Astrocyte (in vitro differentiated cells and primary cell): ENCODE measurements at regions not wholly inside any gene's neighbourhood (a gene's known extent, or its start where the extent isn't known, plus 50 kb on each side); places are given as distances from the start of the nearest gene placed in this dataset.

Source experiments
- DNase-seq: peaks from one replicate; pipeline ENCODE4 v3.0.0-alpha.2; 2010; ENCODE audit warnings: low read depth
- FAIRE-seq: peaks from 2 replicates; lab custom pipeline; 2011; peaks lifted over from hg19 to GRCh38; lab: Jason Lieb, UNC
- H2AFZ ChIP-seq: 2 replicates; pipeline ENCODE4 v1.6.0; 2012; ENCODE audit warnings: low read depth, low read length, inconsistent platforms
- H3K27ac ChIP-seq: 2 replicates; pipeline ENCODE4 v1.5.1; 2011; ENCODE audit warnings: low read depth, low read length, inconsistent platforms
- H3K27me3 ChIP-seq: 2 replicates; pipeline ENCODE4 v1.6.0; 2011; ENCODE audit warnings: low read length, inconsistent platforms; ENCODE audit not compliant: insufficient read depth
- H3K36me3 ChIP-seq: 2 replicates; pipeline ENCODE4 v1.5.1; 2011; ENCODE audit warnings: low read length, inconsistent platforms; ENCODE audit not compliant: insufficient read depth
- H3K4me1 ChIP-seq: 2 replicates; pipeline ENCODE4 v1.5.1; 2011; ENCODE audit warnings: low read length, inconsistent platforms; ENCODE audit not compliant: insufficient read depth
- H3K4me2 ChIP-seq: 2 replicates; pipeline ENCODE4 v1.6.0; 2012; ENCODE audit warnings: low read length, inconsistent platforms
- H3K4me3 ChIP-seq: 2 replicates; pipeline ENCODE4 v1.5.1; 2011; ENCODE audit warnings: low read depth, mild to moderate bottlenecking, low read length, inconsistent platforms; ENCODE audit not compliant: insufficient read depth
- H3K79me2 ChIP-seq: 2 replicates; pipeline ENCODE4 v1.6.0; 2012; ENCODE audit warnings: mild to moderate bottlenecking, low read length, inconsistent platforms; ENCODE audit not compliant: insufficient read depth
- H3K9ac ChIP-seq: 2 replicates; pipeline ENCODE4 v1.6.0; 2012; ENCODE audit warnings: mild to moderate bottlenecking, low read length, inconsistent platforms
- H3K9me3 ChIP-seq: 2 replicates; pipeline ENCODE4 v1.5.1; 2012; ENCODE audit warnings: low read depth, mild to moderate bottlenecking, low read length, inconsistent platforms; ENCODE audit not compliant: insufficient read depth
- H4K20me1 ChIP-seq: 2 replicates; pipeline ENCODE4 v1.6.0; 2012; ENCODE audit warnings: low read length, inconsistent platforms; ENCODE audit not compliant: insufficient read depth
- H3K27ac Mint-ChIP-seq: one replicate; pipeline ENCODE4 v1.8.0; 2021; ENCODE audit warnings: mild to moderate bottlenecking, mixed read lengths; ENCODE audit not compliant: unreplicated experiment
- H3K27me3 Mint-ChIP-seq: one replicate; pipeline ENCODE4 v1.8.0; 2021; ENCODE audit warnings: low read depth, mixed read lengths; ENCODE audit not compliant: unreplicated experiment
- H3K36me3 Mint-ChIP-seq: one replicate; pipeline ENCODE4 v1.8.0; 2021; ENCODE audit warnings: low read depth, mixed read lengths; ENCODE audit not compliant: unreplicated experiment
- H3K4me1 Mint-ChIP-seq: one replicate; pipeline ENCODE4 v1.8.0; 2021; ENCODE audit warnings: low read depth, mixed read lengths; ENCODE audit not compliant: unreplicated experiment
- H3K4me3 Mint-ChIP-seq: one replicate; pipeline ENCODE4 v1.8.0; 2021; ENCODE audit warnings: mild to moderate bottlenecking, moderate library complexity, mixed read lengths; ENCODE audit not compliant: unreplicated experiment
- H3K9me3 Mint-ChIP-seq: one replicate; pipeline ENCODE4 v1.8.0; 2021; ENCODE audit warnings: mild to moderate bottlenecking, mixed read lengths; ENCODE audit not compliant: unreplicated experiment
- EZH2 ChIP-seq: IDR thresholded peaks from 2 replicates; pipeline ENCODE4 v1.6.1; 2012; ENCODE audit warnings: mild to moderate bottlenecking, low read length, inconsistent platforms; ENCODE audit not compliant: insufficient read depth
- TF ChIP-seq, protein P1 (sequence below): IDR thresholded peaks from 2 replicates; pipeline ENCODE4 v1.5.1; 2011; ENCODE audit warnings: low read depth, mild to moderate bottlenecking, inconsistent platforms, low read length, moderate library complexity; ENCODE audit not compliant: insufficient read depth

DNA sequence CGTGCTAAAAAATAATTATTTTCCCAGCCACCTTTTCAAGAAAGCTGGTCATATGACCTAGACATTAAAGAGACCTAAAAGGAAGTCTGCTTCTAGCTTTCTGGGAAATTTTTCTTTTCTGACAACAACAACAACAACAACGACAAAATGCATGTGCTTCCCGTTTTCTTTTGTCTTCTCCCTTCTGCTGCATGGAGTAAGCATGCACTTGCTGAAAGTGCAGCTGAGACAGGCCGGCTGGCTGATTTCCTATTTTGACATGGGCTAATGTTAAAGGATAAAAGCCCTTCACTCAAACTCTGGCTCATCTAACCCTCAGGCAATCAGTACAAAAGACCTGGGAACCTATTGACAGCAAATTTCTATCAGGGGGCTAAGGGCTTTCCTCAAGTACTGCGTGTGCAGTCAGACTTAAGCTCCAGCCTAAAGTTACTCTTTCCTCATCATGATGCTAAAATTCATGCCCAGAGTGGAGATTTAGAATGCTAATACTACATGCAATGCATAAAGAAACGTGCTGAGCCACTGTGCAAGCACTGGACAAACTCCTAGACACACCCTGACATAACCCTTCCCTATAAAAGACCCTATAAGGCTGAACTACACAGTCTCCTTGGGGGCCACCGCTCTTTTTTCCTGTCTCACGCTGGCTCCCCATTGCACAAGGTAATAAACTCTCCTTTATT, 811.1 kb downstream of the UQCRFS1 start:
- Mint-ChIP-seq H3K36me3 (no peaks in the 10 kb centered on the region), H3K27me3 (peaks cover 45% of the 10 kb centered on the region), H3K27ac (no peak overlapping the region), H3K9me3 (no peaks in the 10 kb centered on the region), H3K4me3 (no peak overlapping the region), H3K4me1 (no peaks in the 10 kb centered on the region)
- H3K27ac ChIP-seq = no peak overlapping the region
- FAIRE-seq = no peak
- no peaks in the 10 kb centered on the region for H3K4me1 ChIP-seq
- H2AFZ ChIP-seq = no peak overlapping the region
- no peaks in the 10 kb centered on the region for H3K9me3 ChIP-seq
- no peaks in the 10 kb centered on the region for H3K27me3 ChIP-seq
- H3K36me3 ChIP-seq = no peaks in the 10 kb centered on the region
- DNase-seq = no peak
- no peaks in the 10 kb centered on the region for H3K79me2 ChIP-seq
- H4K20me1 ChIP-seq = no peaks in the 10 kb centered on the region
- no peak for TF ChIP-seq EZH2
- TF ChIP-seq, protein P1, sequence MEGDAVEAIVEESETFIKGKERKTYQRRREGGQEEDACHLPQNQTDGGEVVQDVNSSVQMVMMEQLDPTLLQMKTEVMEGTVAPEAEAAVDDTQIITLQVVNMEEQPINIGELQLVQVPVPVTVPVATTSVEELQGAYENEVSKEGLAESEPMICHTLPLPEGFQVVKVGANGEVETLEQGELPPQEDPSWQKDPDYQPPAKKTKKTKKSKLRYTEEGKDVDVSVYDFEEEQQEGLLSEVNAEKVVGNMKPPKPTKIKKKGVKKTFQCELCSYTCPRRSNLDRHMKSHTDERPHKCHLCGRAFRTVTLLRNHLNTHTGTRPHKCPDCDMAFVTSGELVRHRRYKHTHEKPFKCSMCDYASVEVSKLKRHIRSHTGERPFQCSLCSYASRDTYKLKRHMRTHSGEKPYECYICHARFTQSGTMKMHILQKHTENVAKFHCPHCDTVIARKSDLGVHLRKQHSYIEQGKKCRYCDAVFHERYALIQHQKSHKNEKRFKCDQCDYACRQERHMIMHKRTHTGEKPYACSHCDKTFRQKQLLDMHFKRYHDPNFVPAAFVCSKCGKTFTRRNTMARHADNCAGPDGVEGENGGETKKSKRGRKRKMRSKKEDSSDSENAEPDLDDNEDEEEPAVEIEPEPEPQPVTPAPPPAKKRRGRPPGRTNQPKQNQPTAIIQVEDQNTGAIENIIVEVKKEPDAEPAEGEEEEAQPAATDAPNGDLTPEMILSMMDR = no peak
- H3K4me3 ChIP-seq = no peak overlapping the region
- no peak overlapping the region for H3K4me2 ChIP-seq
- no peak overlapping the region for H3K9ac ChIP-seq

DNA sequence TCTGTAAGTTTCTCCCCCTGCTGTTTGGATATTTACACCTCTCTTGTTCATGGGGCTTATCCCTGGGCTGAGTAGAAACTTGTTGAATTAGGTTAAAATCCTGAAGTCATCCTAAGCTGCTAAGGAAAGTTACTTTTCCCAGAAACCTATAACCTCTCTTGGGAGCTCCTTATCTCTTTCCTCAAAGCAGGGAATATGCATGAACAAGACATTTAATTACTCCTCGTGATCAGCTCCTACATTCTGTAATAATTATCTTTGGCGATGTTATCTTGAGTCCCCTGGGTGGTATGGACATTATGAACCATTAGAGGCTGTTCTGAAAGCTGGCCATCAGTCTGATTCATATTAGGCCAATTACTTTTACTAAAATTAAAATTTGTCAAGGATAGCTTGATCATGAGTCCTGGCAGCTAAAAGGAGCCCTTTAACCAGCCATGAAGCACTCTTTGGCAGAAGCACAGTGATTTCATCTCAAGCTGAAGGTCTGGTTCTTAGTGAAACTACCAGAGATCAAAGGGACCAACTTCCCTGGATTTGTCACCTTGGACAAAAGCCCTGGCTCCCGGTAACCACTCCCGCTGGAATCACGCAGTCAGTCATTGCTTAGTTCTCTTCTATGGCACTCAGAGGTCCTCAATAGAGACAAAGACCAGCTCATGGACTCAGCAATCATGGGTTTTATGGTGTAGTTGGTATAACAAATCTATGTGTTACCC, 811.8 kb downstream of the UQCRFS1 start:
- no peaks in the 10 kb centered on the region for H3K9me3 Mint-ChIP-seq

More for the DNA sequence above, 811.8 kb downstream of the UQCRFS1 start:
- Mint-ChIP-seq H3K4me1 (no peaks in the 10 kb centered on the region), H3K4me3 (no peak overlapping the region), H3K36me3 (no peaks in the 10 kb centered on the region), H3K27me3 (peaks cover 43% of the 10 kb centered on the region), H3K27ac (no peak overlapping the region)
- Histone ChIP-seq H3K4me2 (no peak overlapping the region), H2AFZ (no peak overlapping the region), H3K36me3 (no peaks in the 10 kb centered on the region), H3K9ac (no peak overlapping the region), H3K4me3 (no peak overlapping the region), H3K27me3 (no peaks in the 10 kb centered on the region), H3K9me3 (no peaks in the 10 kb centered on the region), H3K79me2 (no peaks in the 10 kb centered on the region), H4K20me1 (no peaks in the 10 kb centered on the region), H3K27ac (no peak overlapping the region), H3K4me1 (no peaks in the 10 kb centered on the region)
- FAIRE-seq (no peak), DNase-seq (no peak)
- TF ChIP-seq EZH2 = no peak
- TF ChIP-seq, protein P1 = no peak
